GM23338 (cell line): ENCODE measurements at regions not wholly inside any gene's neighbourhood (a gene's known extent, or its start where the extent isn't known, plus 50 kb on each side); places are given as distances from the start of the nearest gene placed in this dataset.

ENCODE experiments used
- ATAC-seq: fragments of 200-7000 bp; cut with Tn5 transposase; 3 replicates; pipeline ENCODE4 v1.9.1; 2020
- DNase-seq: peaks from one replicate; pipeline ENCODE4 v3.0.0-alpha.2; 2015; ENCODE audit warnings: low spot score
- H2AFZ ChIP-seq: fragments of 200-600 bp; sonication (generic); 2 replicates; pipeline ENCODE4 v1.8.0; 2016; ENCODE audit warnings: antibody characterized with exemption, mild to moderate bottlenecking, moderate library complexity
- H3F3A ChIP-seq: fragments of 200-600 bp; sonication (generic); replicated peaks from 2 replicates; pipeline ENCODE4 v1.8.0; 2017; ENCODE audit warnings: antibody characterized with exemption, mixed run types, low read depth
- H3K27ac ChIP-seq: fragments of 200-600 bp; sonication (generic); 2 replicates; pipeline ENCODE4 v1.6.1; 2016; ENCODE audit warnings: low read depth
- H3K27me3 ChIP-seq: fragments of 200-600 bp; sonication (generic); 2 replicates; pipeline ENCODE4 v1.8.0; 2016; ENCODE audit warnings: mild to moderate bottlenecking, mixed run types, moderate library complexity; ENCODE audit not compliant: insufficient read depth
- H3K36me3 ChIP-seq: fragments of 200-600 bp; sonication (generic); 2 replicates; pipeline ENCODE4 v1.8.0; 2016; ENCODE audit warnings: mild to moderate bottlenecking; ENCODE audit not compliant: insufficient read depth
- H3K4me1 ChIP-seq: fragments of 200-600 bp; sonication (generic); 2 replicates; pipeline ENCODE4 v1.8.0; 2016; ENCODE audit warnings: mild to moderate bottlenecking, moderate library complexity; ENCODE audit not compliant: insufficient read depth
- H3K4me2 ChIP-seq: fragments of 200-600 bp; sonication (generic); 2 replicates; pipeline ENCODE4 v1.7.1; 2017; ENCODE audit warnings: mixed run types
- H3K4me3 ChIP-seq: fragments of 200-600 bp; sonication (generic); 2 replicates; pipeline ENCODE4 v1.6.1; 2016; ENCODE audit warnings: mixed run types
- H3K79me2 ChIP-seq: fragments of 200-600 bp; sonication (generic); replicated peaks from 2 replicates; pipeline ENCODE4 v1.8.0; 2017; ENCODE audit warnings: mild to moderate bottlenecking; ENCODE audit not compliant: insufficient read depth
- H3K9me2 ChIP-seq: fragments of 200-600 bp; sonication (generic); 2 replicates; pipeline ENCODE4 v1.8.0; 2017; ENCODE audit not compliant: insufficient read depth
- H4K20me1 ChIP-seq: fragments of 200-600 bp; sonication (generic); replicated peaks from 2 replicates; pipeline ENCODE4 v1.8.0; 2017; ENCODE audit warnings: mild to moderate bottlenecking; ENCODE audit not compliant: insufficient read depth
- H3K27ac Mint-ChIP-seq: 2 replicates; pipeline ENCODE4 v1.8.0; 2020; ENCODE audit warnings: inconsistent platforms, mild to moderate bottlenecking, moderate library complexity, mixed read lengths
- H3K27me3 Mint-ChIP-seq: 3 replicates; pipeline ENCODE4 v1.8.0; 2022; ENCODE audit warnings: low read depth, mild to moderate bottlenecking, moderate library complexity, mixed read lengths, inconsistent platforms; ENCODE audit not compliant: insufficient read depth, poor library complexity
- H3K36me3 Mint-ChIP-seq: 3 replicates; pipeline ENCODE4 v1.8.0; 2021; ENCODE audit warnings: low read depth, mild to moderate bottlenecking, inconsistent platforms, moderate library complexity, mixed read lengths
- H3K4me1 Mint-ChIP-seq: 3 replicates; pipeline ENCODE4 v1.8.0; 2020; ENCODE audit warnings: mild to moderate bottlenecking, inconsistent platforms, mixed read lengths
- H3K4me3 Mint-ChIP-seq: 3 replicates; pipeline ENCODE4 v1.8.0; 2021; ENCODE audit warnings: moderate library complexity, mild to moderate bottlenecking, inconsistent platforms, mixed read lengths
- H3K9me3 Mint-ChIP-seq: 3 replicates; pipeline ENCODE4 v1.8.0; 2020; ENCODE audit warnings: moderate library complexity, mild to moderate bottlenecking, inconsistent platforms, mixed read lengths
- EZH2phosphoT487 ChIP-seq: fragments of 200-600 bp; sonication (generic); IDR thresholded peaks from one replicate; pipeline ENCODE4 v1.8.1; 2018; ENCODE audit warnings: antibody characterized with exemption; ENCODE audit not compliant: unreplicated experiment
- NANOG ChIP-seq: IDR thresholded peaks from 2 replicates; pipeline ENCODE4 v1.6.1; 2016; ENCODE audit warnings: antibody characterized with exemption, borderline replicate concordance
- POLR2AphosphoS5 ChIP-seq: IDR thresholded peaks from 2 replicates; pipeline ENCODE4 v1.6.1; 2016; ENCODE audit warnings: antibody characterized with exemption, low read depth
- STAT1 ChIP-seq: IDR thresholded peaks from one replicate; pipeline ENCODE4 v1.6.1; 2016; ENCODE audit warnings: antibody characterized with exemption; ENCODE audit not compliant: unreplicated experiment
- ZNF114 ChIP-seq: fragments of 250-450 bp; sonication (Bioruptor Pico); IDR thresholded peaks from 2 replicates; pipeline ENCODE4 v1.5.0; 2020; ENCODE audit warnings: mild to moderate bottlenecking, moderate library complexity
- TF ChIP-seq, protein P1 (sequence below): IDR thresholded peaks from 2 replicates; pipeline ENCODE4 v1.6.1; 2016; ENCODE audit warnings: antibody characterized with exemption
- TF ChIP-seq, protein P2 (sequence below): fragments of 250-450 bp; sonication (Bioruptor Pico); IDR thresholded peaks from 2 replicates; pipeline ENCODE4 v1.5.0; 2020; ENCODE audit warnings: mild to moderate bottlenecking, moderate library complexity

GRCh38 chr18:78140294-78140693, 839.3 kb upstream of the SALL3 start:
- Histone ChIP-seq H3K27me3 (no peaks in the 10 kb centered on the region), H3F3A (no peaks in the 10 kb centered on the region), H3K27ac (no peak overlapping the region), H4K20me1 (no peaks in the 10 kb centered on the region), H3K9me2 (no peaks in the 10 kb centered on the region), H3K36me3 (no peaks in the 10 kb centered on the region), H2AFZ (no peak overlapping the region), H3K4me2 (no peak overlapping the region), H3K79me2 (no peaks in the 10 kb centered on the region), H3K4me3 (no peak overlapping the region), H3K4me1 (no peaks in the 10 kb centered on the region)
- ATAC-seq, result no peak
- Mint-ChIP-seq H3K36me3 (peaks cover 49% of the 10 kb centered on the region), H3K4me3 (no peak overlapping the region), H3K4me1 (no peaks in the 10 kb centered on the region), H3K27ac (no peak overlapping the region), H3K9me3 (peaks cover 9% of the 10 kb centered on the region), H3K27me3 (peaks cover 5% of the 10 kb centered on the region)
- no peak for TF ChIP-seq ZNF114 (CRISPR knock-in tag)
- TF ChIP-seq, protein P1, sequence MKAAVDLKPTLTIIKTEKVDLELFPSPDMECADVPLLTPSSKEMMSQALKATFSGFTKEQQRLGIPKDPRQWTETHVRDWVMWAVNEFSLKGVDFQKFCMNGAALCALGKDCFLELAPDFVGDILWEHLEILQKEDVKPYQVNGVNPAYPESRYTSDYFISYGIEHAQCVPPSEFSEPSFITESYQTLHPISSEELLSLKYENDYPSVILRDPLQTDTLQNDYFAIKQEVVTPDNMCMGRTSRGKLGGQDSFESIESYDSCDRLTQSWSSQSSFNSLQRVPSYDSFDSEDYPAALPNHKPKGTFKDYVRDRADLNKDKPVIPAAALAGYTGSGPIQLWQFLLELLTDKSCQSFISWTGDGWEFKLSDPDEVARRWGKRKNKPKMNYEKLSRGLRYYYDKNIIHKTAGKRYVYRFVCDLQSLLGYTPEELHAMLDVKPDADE, result no peak
- TF ChIP-seq STAT1, result no peak
- no peak for TF ChIP-seq EZH2phosphoT487
- no peak for TF ChIP-seq POLR2AphosphoS5
- no peak for DNase-seq

DNA sequence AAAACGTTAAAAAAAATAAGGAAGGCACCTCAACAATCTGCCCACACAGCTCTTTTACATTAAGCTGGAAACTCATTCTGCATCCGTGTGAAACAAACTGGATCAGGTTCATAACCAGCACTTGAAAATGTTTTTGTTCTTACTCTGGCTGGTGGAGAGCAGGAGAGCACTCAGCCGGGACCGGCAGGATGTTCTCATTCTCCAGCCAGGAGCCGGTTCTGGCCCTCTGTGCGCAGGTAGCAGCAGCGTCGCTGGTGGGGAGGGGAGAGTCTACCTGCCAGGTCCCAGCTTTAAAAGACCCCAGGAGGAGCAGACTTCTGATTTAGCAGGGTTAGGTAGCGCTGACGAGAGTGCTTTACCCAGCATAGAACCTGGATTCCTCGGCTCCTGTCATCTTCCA, 834.9 kb upstream of the SALL3 start:
- Histone ChIP-seq H2AFZ (no peak overlapping the region), H3K4me2 (no peak overlapping the region), H4K20me1 (no peaks in the 10 kb centered on the region), H3K36me3 (no peaks in the 10 kb centered on the region), H3K4me1 (no peaks in the 10 kb centered on the region), H3K27me3 (no peaks in the 10 kb centered on the region), H3K4me3 (no peak overlapping the region), H3K27ac (no peak overlapping the region), H3F3A (no peaks in the 10 kb centered on the region), H3K9me2 (no peaks in the 10 kb centered on the region), H3K79me2 (no peaks in the 10 kb centered on the region)
- Mint-ChIP-seq H3K4me3 (no peak overlapping the region), H3K4me1 (no peaks in the 10 kb centered on the region), H3K9me3 (peaks cover 9% of the 10 kb centered on the region), H3K36me3 (peaks cover 40% of the 10 kb centered on the region), H3K27me3 (peaks cover 4% of the 10 kb centered on the region), H3K27ac (no peak overlapping the region)
- TF ChIP-seq, protein P2, sequence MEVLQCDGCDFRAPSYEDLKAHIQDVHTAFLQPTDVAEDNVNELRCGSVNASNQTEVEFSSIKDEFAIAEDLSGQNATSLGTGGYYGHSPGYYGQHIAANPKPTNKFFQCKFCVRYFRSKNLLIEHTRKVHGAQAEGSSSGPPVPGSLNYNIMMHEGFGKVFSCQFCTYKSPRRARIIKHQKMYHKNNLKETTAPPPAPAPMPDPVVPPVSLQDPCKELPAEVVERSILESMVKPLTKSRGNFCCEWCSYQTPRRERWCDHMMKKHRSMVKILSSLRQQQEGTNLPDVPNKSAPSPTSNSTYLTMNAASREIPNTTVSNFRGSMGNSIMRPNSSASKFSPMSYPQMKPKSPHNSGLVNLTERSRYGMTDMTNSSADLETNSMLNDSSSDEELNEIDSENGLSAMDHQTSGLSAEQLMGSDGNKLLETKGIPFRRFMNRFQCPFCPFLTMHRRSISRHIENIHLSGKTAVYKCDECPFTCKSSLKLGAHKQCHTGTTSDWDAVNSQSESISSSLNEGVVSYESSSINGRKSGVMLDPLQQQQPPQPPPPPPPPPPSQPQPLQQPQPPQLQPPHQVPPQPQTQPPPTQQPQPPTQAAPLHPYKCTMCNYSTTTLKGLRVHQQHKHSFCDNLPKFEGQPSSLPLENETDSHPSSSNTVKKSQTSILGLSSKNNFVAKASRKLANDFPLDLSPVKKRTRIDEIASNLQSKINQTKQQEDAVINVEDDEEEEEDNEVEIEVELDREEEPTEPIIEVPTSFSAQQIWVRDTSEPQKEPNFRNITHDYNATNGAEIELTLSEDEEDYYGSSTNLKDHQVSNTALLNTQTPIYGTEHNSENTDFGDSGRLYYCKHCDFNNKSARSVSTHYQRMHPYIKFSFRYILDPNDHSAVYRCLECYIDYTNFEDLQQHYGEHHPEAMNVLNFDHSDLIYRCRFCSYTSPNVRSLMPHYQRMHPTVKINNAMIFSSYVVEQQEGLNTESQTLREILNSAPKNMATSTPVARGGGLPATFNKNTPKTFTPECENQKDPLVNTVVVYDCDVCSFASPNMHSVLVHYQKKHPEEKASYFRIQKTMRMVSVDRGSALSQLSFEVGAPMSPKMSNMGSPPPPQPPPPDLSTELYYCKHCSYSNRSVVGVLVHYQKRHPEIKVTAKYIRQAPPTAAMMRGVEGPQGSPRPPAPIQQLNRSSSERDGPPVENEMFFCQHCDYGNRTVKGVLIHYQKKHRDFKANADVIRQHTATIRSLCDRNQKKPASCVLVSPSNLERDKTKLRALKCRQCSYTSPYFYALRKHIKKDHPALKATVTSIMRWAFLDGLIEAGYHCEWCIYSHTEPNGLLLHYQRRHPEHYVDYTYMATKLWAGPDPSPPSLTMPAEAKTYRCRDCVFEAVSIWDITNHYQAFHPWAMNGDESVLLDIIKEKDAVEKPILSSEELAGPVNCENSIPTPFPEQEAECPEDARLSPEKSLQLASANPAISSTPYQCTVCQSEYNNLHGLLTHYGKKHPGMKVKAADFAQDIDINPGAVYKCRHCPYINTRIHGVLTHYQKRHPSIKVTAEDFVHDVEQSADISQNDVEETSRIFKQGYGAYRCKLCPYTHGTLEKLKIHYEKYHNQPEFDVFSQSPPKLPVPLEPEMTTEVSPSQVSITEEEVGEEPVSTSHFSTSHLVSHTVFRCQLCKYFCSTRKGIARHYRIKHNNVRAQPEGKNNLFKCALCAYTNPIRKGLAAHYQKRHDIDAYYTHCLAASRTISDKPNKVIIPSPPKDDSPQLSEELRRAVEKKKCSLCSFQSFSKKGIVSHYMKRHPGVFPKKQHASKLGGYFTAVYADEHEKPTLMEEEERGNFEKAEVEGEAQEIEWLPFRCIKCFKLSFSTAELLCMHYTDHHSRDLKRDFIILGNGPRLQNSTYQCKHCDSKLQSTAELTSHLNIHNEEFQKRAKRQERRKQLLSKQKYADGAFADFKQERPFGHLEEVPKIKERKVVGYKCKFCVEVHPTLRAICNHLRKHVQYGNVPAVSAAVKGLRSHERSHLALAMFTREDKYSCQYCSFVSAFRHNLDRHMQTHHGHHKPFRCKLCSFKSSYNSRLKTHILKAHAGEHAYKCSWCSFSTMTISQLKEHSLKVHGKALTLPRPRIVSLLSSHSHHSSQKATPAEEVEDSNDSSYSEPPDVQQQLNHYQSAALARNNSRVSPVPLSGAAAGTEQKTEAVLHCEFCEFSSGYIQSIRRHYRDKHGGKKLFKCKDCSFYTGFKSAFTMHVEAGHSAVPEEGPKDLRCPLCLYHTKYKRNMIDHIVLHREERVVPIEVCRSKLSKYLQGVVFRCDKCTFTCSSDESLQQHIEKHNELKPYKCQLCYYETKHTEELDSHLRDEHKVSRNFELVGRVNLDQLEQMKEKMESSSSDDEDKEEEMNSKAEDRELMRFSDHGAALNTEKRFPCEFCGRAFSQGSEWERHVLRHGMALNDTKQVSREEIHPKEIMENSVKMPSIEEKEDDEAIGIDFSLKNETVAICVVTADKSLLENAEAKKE (CRISPR knock-in tag), result no peak
- no peak for TF ChIP-seq NANOG
- TF ChIP-seq STAT1, result no peak
- TF ChIP-seq POLR2AphosphoS5, result no peak
- TF ChIP-seq EZH2phosphoT487, result no peak
- ATAC-seq, result no peak
- no peak for DNase-seq
